ENCODE measurements at regions not wholly inside any gene's neighbourhood (a gene's known extent, or its start where the extent isn't known, plus 50 kb on each side); places are given as distances from the start of the nearest gene placed in this dataset.

GRCh38 chr22:44419429-44419828, 78.6 kb downstream of the RTL6 start:
- Histone ChIP-seq H3K4me3 (no peak overlapping the region), H3K9me3 (peaks cover 0 to 4% of the 10 kb centered on the region in 2 donors), H3K4me1 (no peaks in the 10 kb centered on the region), H3K36me3 (no peaks in the 10 kb centered on the region), H3K27ac (no peak overlapping the region), H3K27me3 (no peaks in the 10 kb centered on the region)
- intact Hi-C loops (cut with DNase I; ENCODE audit: low total_unique reads), result no loop called here
- no peak for DNase-seq
- no peak for TF ChIP-seq CTCF (IDR thresholded peaks at IDR 0.05)
- no peak for TF ChIP-seq POLR2A (IDR thresholded peaks at IDR 0.05)

- H3K4me3 ChIP-seq, result no peak overlapping the region
- no peaks in the 10 kb centered on the region for H3K4me1 ChIP-seq
- intact Hi-C loops (cut with DNase I; ENCODE audit: low total_unique reads), result no loop called here
- H3K27ac ChIP-seq, result no peak overlapping the region
- TF ChIP-seq CTCF (IDR thresholded peaks at IDR 0.05) (no peak), POLR2A (IDR thresholded peaks at IDR 0.05) (no peak)
- no peaks in the 10 kb centered on the region for H3K9me3 ChIP-seq
- no peaks in the 10 kb centered on the region for H3K27me3 ChIP-seq
- no peaks in the 10 kb centered on the region for H3K36me3 ChIP-seq
- DNase-seq, result no peak
Observed at GRCh38 chr22:44413211-44413610, 84.8 kb downstream of the RTL6 start.

- no peaks in the 10 kb centered on the region for H3K4me1 ChIP-seq
- no peaks in the 10 kb centered on the region for H3K27me3 ChIP-seq
- no peak for DNase-seq
- no peaks in the 10 kb centered on the region for H3K36me3 ChIP-seq
- H3K4me3 ChIP-seq, result no peak overlapping the region
- no peak for TF ChIP-seq POLR2A (IDR thresholded peaks at IDR 0.05)
- no peak for TF ChIP-seq CTCF (IDR thresholded peaks at IDR 0.05)
- no peaks in the 10 kb centered on the region for H3K9me3 ChIP-seq
- no peak overlapping the region for H3K27ac ChIP-seq
- intact Hi-C loops (cut with DNase I; ENCODE audit: low total_unique reads), result no loop called here
Observed at GRCh38 chr22:44412136-44412731, 85.8 kb downstream of the RTL6 start.

- no peak overlapping the region for H3K4me3 ChIP-seq
- no peaks in the 10 kb centered on the region for H3K9me3 ChIP-seq
- H3K27me3 ChIP-seq, result no peaks in the 10 kb centered on the region
- TF ChIP-seq POLR2A (IDR thresholded peaks at IDR 0.05) (no peak), CTCF (IDR thresholded peaks at IDR 0.05) (no peak)
- DNase-seq, result no peak
- no peaks in the 10 kb centered on the region for H3K36me3 ChIP-seq
- no peaks in the 10 kb centered on the region for H3K4me1 ChIP-seq
- intact Hi-C loops (cut with DNase I; ENCODE audit: low total_unique reads), result no loop called here
- H3K27ac ChIP-seq, result no peak overlapping the region
Observed at GRCh38 chr22:44411226-44412135, 86.6 kb downstream of the RTL6 start.

GRCh38 chr22:44410451-44410991, 87.5 kb downstream of the RTL6 start:
- intact Hi-C loops (cut with DNase I; ENCODE audit: low total_unique reads), result no loop called here
- Histone ChIP-seq H3K4me1 (no peaks in the 10 kb centered on the region), H3K9me3 (no peaks in the 10 kb centered on the region), H3K27ac (no peak overlapping the region), H3K4me3 (no peak overlapping the region), H3K27me3 (no peaks in the 10 kb centered on the region), H3K36me3 (no peaks in the 10 kb centered on the region)
- no peak for DNase-seq
- TF ChIP-seq POLR2A (IDR thresholded peaks at IDR 0.05) (no peak), CTCF (IDR thresholded peaks at IDR 0.05) (no peak)

Measured in uterus (tissue), 3 donors.